HEK293T (cell line): ENCODE measurements at regions not wholly inside any gene's neighbourhood (a gene's known extent, or its start where the extent isn't known, plus 50 kb on each side); places are given as distances from the start of the nearest gene placed in this dataset.

Experiments used
- BHLHE40 ChIP-seq: fragments of 450-650 bp; IDR thresholded peaks from 2 replicates; pipeline ENCODE4 v1.6.1; 2016; ENCODE audit warnings: mild to moderate bottlenecking, moderate library complexity, borderline replicate concordance
- ELF4 ChIP-seq: fragments of 450-650 bp; IDR thresholded peaks from 2 replicates; pipeline ENCODE4 v1.6.1; 2017; ENCODE audit warnings: antibody characterized with exemption
- FOXA1 ChIP-seq: fragments of 450-650 bp; IDR thresholded peaks from 2 replicates; pipeline ENCODE4 v1.6.1; 2016; ENCODE audit warnings: mild to moderate bottlenecking
- FOXK2 ChIP-seq: fragments of 450-650 bp; IDR thresholded peaks from 2 replicates; pipeline ENCODE4 v1.6.1; 2016; ENCODE audit warnings: mild to moderate bottlenecking
- FOXM1 ChIP-seq: fragments of 450-650 bp; IDR thresholded peaks from 2 replicates; pipeline ENCODE4 v1.6.1; 2017; ENCODE audit warnings: mild to moderate bottlenecking, borderline replicate concordance
- L3MBTL2 ChIP-seq: fragments of 450-650 bp; conservative IDR thresholded peaks from 2 replicates; pipeline ENCODE4 v1.6.1; 2016; ENCODE audit warnings: mild to moderate bottlenecking
- SUZ12 ChIP-seq: fragments of 450-650 bp; IDR thresholded peaks from 2 replicates; pipeline ENCODE4 v1.6.1; 2016; ENCODE audit warnings: mild to moderate bottlenecking
- TARDBP ChIP-seq: fragments of 450-650 bp; IDR thresholded peaks from 2 replicates; pipeline ENCODE4 v1.6.1; 2016
- TF ChIP-seq, protein P1 (sequence below): fragments of 450-650 bp; IDR thresholded peaks from 2 replicates; pipeline ENCODE4 v1.6.1; 2016

DNA sequence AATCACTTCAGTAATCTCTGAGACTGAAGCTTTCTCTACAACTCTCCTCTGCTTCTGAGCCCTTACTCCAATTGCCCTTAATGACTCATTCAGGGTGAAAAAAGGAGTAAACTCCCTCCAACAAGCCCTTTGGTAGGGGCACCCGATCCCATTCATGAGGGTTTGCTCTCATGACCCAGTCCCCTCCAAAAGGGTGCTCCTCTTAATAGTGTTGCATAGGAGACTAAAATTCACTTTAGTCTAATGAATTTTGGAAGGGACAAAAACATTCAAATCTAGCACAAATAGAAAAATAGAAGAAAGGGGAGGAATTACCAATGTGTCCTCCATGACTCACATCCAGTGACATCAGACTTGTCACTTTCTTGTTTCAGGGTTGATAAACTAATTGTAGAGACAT lies 66.2 kb upstream of the CCNY start:
- TF ChIP-seq SUZ12, result no peak
- TF ChIP-seq FOXA1, result no peak
- no peak for TF ChIP-seq FOXM1
- no peak for TF ChIP-seq L3MBTL2
- TF ChIP-seq TARDBP, result no peak
- TF ChIP-seq ELF4, result no peak
- no peak for TF ChIP-seq FOXK2
- TF ChIP-seq BHLHE40, result no peak
- TF ChIP-seq, protein P1, sequence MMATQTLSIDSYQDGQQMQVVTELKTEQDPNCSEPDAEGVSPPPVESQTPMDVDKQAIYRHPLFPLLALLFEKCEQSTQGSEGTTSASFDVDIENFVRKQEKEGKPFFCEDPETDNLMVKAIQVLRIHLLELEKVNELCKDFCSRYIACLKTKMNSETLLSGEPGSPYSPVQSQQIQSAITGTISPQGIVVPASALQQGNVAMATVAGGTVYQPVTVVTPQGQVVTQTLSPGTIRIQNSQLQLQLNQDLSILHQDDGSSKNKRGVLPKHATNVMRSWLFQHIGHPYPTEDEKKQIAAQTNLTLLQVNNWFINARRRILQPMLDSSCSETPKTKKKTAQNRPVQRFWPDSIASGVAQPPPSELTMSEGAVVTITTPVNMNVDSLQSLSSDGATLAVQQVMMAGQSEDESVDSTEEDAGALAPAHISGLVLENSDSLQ, result no peak
